CD4-positive, alpha-beta T cell (primary cell): ENCODE measurements at regions not wholly inside any gene's neighbourhood (a gene's known extent, or its start where the extent isn't known, plus 50 kb on each side); places are given as distances from the start of the nearest gene placed in this dataset.

Source experiments
- ATAC-seq: fragments of 200-7000 bp; cut with Tn5 transposase; one replicate; pipeline ENCODE4 v1.10.0; 2022; ENCODE audit warnings: mild to moderate bottlenecking; ENCODE audit not compliant: poor library complexity
- CTCF ChIA-PET: fragments of 350-600 bp; sonication (Branson Sonifier 250); formaldehyde crosslinking; loops from one replicate; lab custom pipeline; 2021; ENCODE audit warnings: antibody characterized with exemption, inconsistent platforms; lab: Charles Lee
- POLR2A ChIA-PET: fragments of 350-600 bp; sonication (Branson Sonifier 250); formaldehyde crosslinking; loops from one replicate; lab custom pipeline; 2021; ENCODE audit warnings: antibody characterized with exemption, inconsistent platforms; lab: Charles Lee
- DNase-seq, 14 experiments: peaks; one replicate each; pipeline ENCODE4 v3.0.0-alpha.2; 2013 to 2020; ENCODE audit warnings: mixed read lengths in 2 of 14
- H3K27ac ChIP-seq, 2 donors: one replicate each; pipeline versions ENCODE4 v1.5.1 to v1.7.0; 2013; ENCODE audit warnings: low read length in 2 of 2, low read depth in 1 of 2, mild to moderate bottlenecking in 1 of 2
- H3K27me3 ChIP-seq, 2 experiments: 1 replicate in 1 of 2; 2 replicates in 1 of 2; pipeline versions ENCODE4 v1.6.1 to v1.7.0; 2013; ENCODE audit warnings: low read length in 2 of 2, control low read depth in 1 of 2, mild to moderate bottlenecking in 1 of 2, moderate library complexity in 1 of 2; ENCODE audit not compliant: insufficient read depth in 2 of 2, control insufficient read depth in 1 of 2
- H3K36me3 ChIP-seq: one replicate; pipeline ENCODE4 v1.6.1; 2013; ENCODE audit warnings: low read length, control low read depth; ENCODE audit not compliant: insufficient read depth
- H3K4me1 ChIP-seq: one replicate; pipeline ENCODE4 v1.6.1; 2013; ENCODE audit warnings: low read length, control low read depth; ENCODE audit not compliant: insufficient read depth
- H3K4me3 ChIP-seq: one replicate; pipeline ENCODE4 v1.5.1; 2013; ENCODE audit warnings: mild to moderate bottlenecking, low read length, moderate library complexity
- H3K9me3 ChIP-seq, 2 experiments: 1 replicate in 1 of 2; 2 replicates in 1 of 2; pipeline versions ENCODE4 v1.6.1 to v1.7.0; 2013; ENCODE audit warnings: low read length in 2 of 2, mild to moderate bottlenecking in 2 of 2, control low read depth in 1 of 2, moderate library complexity in 1 of 2; ENCODE audit not compliant: control insufficient read depth in 1 of 2, insufficient read depth in 1 of 2
- H3K27ac Mint-ChIP-seq: one replicate; pipeline ENCODE4 v1.8.0; 2020; ENCODE audit warnings: mixed read lengths
- H3K27me3 Mint-ChIP-seq: one replicate; pipeline ENCODE4 v1.8.0; 2021; ENCODE audit warnings: mixed read lengths
- H3K36me3 Mint-ChIP-seq: one replicate; pipeline ENCODE4 v1.8.0; 2021; ENCODE audit warnings: low read depth, mixed read lengths
- H3K4me1 Mint-ChIP-seq: one replicate; pipeline ENCODE4 v1.8.0; 2021; ENCODE audit warnings: low read depth, mixed read lengths
- H3K4me3 Mint-ChIP-seq: one replicate; pipeline ENCODE4 v1.8.0; 2020; ENCODE audit warnings: mild to moderate bottlenecking, mixed read lengths
- H3K9me3 Mint-ChIP-seq: one replicate; pipeline ENCODE4 v1.8.0; 2020; ENCODE audit warnings: mixed read lengths
- intact Hi-C, 2 experiments: fragments of 100-400 bp; cut with DNase I in 1 of 2; cut with micrococcal nuclease in 1 of 2; formaldehyde crosslinking; loops; one replicate each; pipeline versions ENCODE4 v1.15.1 to v1.9.0; 2023 to 2025; cut with DNase I, micrococcal nuclease
- TF ChIP-seq, protein P1 (sequence below): fragments of 200-600 bp; IDR thresholded peaks from one replicate; pipeline ENCODE4 v1.8.0; 2022; ENCODE audit warnings: antibody characterized with exemption, mild to moderate bottlenecking

- no peaks in the 10 kb centered on the region for H3K27me3 Mint-ChIP-seq
- POLR2A ChIA-PET, result no interaction called here
- peaks cover 21 to 22% of the 10 kb centered on the region in 2 experiments for H3K9me3 ChIP-seq
- DNase-seq (no peak), ATAC-seq (no peak)
- H3K4me3 ChIP-seq, result no peak overlapping the region
- no peaks in the 10 kb centered on the region for H3K27me3 ChIP-seq
- no peaks in the 10 kb centered on the region for H3K36me3 ChIP-seq
- no peak overlapping the region for H3K4me3 Mint-ChIP-seq
- H3K27ac Mint-ChIP-seq, result no peak overlapping the region
- CTCF ChIA-PET, result no interaction called here
- intact Hi-C loops, result no loop called here
- H3K36me3 Mint-ChIP-seq, result no peaks in the 10 kb centered on the region
- H3K4me1 Mint-ChIP-seq, result no peaks in the 10 kb centered on the region
- no peak overlapping the region for H3K27ac ChIP-seq
- TF ChIP-seq, protein P1, sequence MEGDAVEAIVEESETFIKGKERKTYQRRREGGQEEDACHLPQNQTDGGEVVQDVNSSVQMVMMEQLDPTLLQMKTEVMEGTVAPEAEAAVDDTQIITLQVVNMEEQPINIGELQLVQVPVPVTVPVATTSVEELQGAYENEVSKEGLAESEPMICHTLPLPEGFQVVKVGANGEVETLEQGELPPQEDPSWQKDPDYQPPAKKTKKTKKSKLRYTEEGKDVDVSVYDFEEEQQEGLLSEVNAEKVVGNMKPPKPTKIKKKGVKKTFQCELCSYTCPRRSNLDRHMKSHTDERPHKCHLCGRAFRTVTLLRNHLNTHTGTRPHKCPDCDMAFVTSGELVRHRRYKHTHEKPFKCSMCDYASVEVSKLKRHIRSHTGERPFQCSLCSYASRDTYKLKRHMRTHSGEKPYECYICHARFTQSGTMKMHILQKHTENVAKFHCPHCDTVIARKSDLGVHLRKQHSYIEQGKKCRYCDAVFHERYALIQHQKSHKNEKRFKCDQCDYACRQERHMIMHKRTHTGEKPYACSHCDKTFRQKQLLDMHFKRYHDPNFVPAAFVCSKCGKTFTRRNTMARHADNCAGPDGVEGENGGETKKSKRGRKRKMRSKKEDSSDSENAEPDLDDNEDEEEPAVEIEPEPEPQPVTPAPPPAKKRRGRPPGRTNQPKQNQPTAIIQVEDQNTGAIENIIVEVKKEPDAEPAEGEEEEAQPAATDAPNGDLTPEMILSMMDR, result no peak
- peaks cover 13% of the 10 kb centered on the region for H3K9me3 Mint-ChIP-seq
- no peaks in the 10 kb centered on the region for H3K4me1 ChIP-seq
Measured at GRCh38 chr5:45796959-45797553, 100.9 kb upstream of the HCN1 start.

- no peak overlapping the region for H3K4me3 ChIP-seq
- no peak for DNase-seq
- H3K4me1 ChIP-seq, result no peaks in the 10 kb centered on the region
- ATAC-seq, result no peak
- H3K9me3 ChIP-seq, result peaks cover 11 to 16% of the 10 kb centered on the region in 2 experiments
- TF ChIP-seq, protein P1, result no peak
- intact Hi-C loops, result no loop called here
- no peak overlapping the region for H3K27ac Mint-ChIP-seq
- no peaks in the 10 kb centered on the region for H3K36me3 Mint-ChIP-seq
- H3K36me3 ChIP-seq, result no peaks in the 10 kb centered on the region
- peaks cover 8% of the 10 kb centered on the region for H3K9me3 Mint-ChIP-seq
- ChIA-PET POLR2A (no interaction called here), CTCF (no interaction called here)
- H3K27ac ChIP-seq, result no peak overlapping the region
- no peak overlapping the region for H3K4me3 Mint-ChIP-seq
- H3K27me3 ChIP-seq, result no peaks in the 10 kb centered on the region
- no peaks in the 10 kb centered on the region for H3K4me1 Mint-ChIP-seq
- no peaks in the 10 kb centered on the region for H3K27me3 Mint-ChIP-seq
Measured at GRCh38 chr5:45795458-45795857, 99.3 kb upstream of the HCN1 start.

DNA sequence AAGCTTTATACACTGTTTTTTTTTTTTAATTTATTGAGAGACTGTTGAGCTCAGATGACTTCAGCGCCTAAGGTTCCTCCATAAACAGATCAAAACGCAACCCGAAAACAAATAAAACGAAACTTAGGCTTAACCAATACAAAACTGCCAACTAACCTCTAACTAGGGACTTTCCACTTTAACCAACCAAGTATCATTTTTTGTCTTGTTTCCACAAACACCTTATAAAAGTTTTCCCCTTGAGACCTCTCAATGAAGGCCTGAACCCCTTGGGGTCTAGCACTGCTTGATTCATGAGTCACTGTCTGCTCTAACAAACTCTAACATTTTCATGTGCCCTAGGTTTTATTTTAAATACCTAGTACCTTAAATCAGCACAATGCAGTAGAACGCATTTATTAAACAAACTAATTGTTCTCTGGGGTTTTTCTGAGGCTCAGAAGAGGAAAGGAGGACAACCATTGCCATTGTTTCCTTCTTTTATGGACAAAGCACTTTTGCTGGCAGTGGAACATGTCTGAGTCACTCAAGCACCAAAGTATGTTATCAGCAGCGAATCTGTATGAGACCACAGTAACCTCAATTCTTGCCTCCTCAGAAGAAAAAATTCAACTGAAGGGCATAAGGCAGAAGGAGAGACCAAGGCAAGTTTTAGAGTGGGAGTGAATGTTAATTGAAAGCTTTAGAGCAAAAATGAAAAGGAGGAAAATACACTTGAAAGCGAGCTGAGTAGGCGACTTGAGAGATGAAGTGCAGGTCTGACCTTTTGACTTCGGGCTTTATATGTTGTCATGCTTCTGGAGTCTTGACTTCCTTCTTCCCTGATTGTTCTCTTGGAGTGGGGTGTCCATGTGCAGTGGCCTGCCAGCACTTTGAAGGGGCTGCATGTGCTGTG is 97.7 kb upstream of the HCN1 start:
- Histone ChIP-seq H3K4me1 (no peaks in the 10 kb centered on the region), H3K27ac (no peak overlapping the region), H3K9me3 (peaks cover 3 to 7% of the 10 kb centered on the region in 2 experiments), H3K27me3 (no peaks in the 10 kb centered on the region), H3K36me3 (no peaks in the 10 kb centered on the region), H3K4me3 (no peak overlapping the region)
- Mint-ChIP-seq H3K36me3 (no peaks in the 10 kb centered on the region), H3K27me3 (no peaks in the 10 kb centered on the region), H3K9me3 (peaks cover 7% of the 10 kb centered on the region), H3K4me3 (no peak overlapping the region), H3K4me1 (no peaks in the 10 kb centered on the region), H3K27ac (no peak overlapping the region)
- no peak for DNase-seq
- no peak for ATAC-seq
- intact Hi-C loops, result no loop called here
- ChIA-PET POLR2A (no interaction called here), CTCF (no interaction called here)
- TF ChIP-seq, protein P1, result no peak
